GM23338 (cell line): ENCODE measurements at regions not wholly inside any gene's neighbourhood (a gene's known extent, or its start where the extent isn't known, plus 50 kb on each side); places are given as distances from the start of the nearest gene placed in this dataset.

Experiments
- ATAC-seq: fragments of 200-7000 bp; cut with Tn5 transposase; 3 replicates; pipeline ENCODE4 v1.9.1; 2020
- DNase-seq: peaks from one replicate; pipeline ENCODE4 v3.0.0-alpha.2; 2015; ENCODE audit warnings: low spot score
- H2AFZ ChIP-seq: fragments of 200-600 bp; sonication (generic); 2 replicates; pipeline ENCODE4 v1.8.0; 2016; ENCODE audit warnings: antibody characterized with exemption, mild to moderate bottlenecking, moderate library complexity
- H3F3A ChIP-seq: fragments of 200-600 bp; sonication (generic); replicated peaks from 2 replicates; pipeline ENCODE4 v1.8.0; 2017; ENCODE audit warnings: antibody characterized with exemption, mixed run types, low read depth
- H3K27ac ChIP-seq: fragments of 200-600 bp; sonication (generic); 2 replicates; pipeline ENCODE4 v1.6.1; 2016; ENCODE audit warnings: low read depth
- H3K27me3 ChIP-seq: fragments of 200-600 bp; sonication (generic); 2 replicates; pipeline ENCODE4 v1.8.0; 2016; ENCODE audit warnings: mild to moderate bottlenecking, mixed run types, moderate library complexity; ENCODE audit not compliant: insufficient read depth
- H3K36me3 ChIP-seq: fragments of 200-600 bp; sonication (generic); 2 replicates; pipeline ENCODE4 v1.8.0; 2016; ENCODE audit warnings: mild to moderate bottlenecking; ENCODE audit not compliant: insufficient read depth
- H3K4me1 ChIP-seq: fragments of 200-600 bp; sonication (generic); 2 replicates; pipeline ENCODE4 v1.8.0; 2016; ENCODE audit warnings: mild to moderate bottlenecking, moderate library complexity; ENCODE audit not compliant: insufficient read depth
- H3K4me2 ChIP-seq: fragments of 200-600 bp; sonication (generic); 2 replicates; pipeline ENCODE4 v1.7.1; 2017; ENCODE audit warnings: mixed run types
- H3K4me3 ChIP-seq: fragments of 200-600 bp; sonication (generic); 2 replicates; pipeline ENCODE4 v1.6.1; 2016; ENCODE audit warnings: mixed run types
- H3K79me2 ChIP-seq: fragments of 200-600 bp; sonication (generic); replicated peaks from 2 replicates; pipeline ENCODE4 v1.8.0; 2017; ENCODE audit warnings: mild to moderate bottlenecking; ENCODE audit not compliant: insufficient read depth
- H3K9me2 ChIP-seq: fragments of 200-600 bp; sonication (generic); 2 replicates; pipeline ENCODE4 v1.8.0; 2017; ENCODE audit not compliant: insufficient read depth
- H4K20me1 ChIP-seq: fragments of 200-600 bp; sonication (generic); replicated peaks from 2 replicates; pipeline ENCODE4 v1.8.0; 2017; ENCODE audit warnings: mild to moderate bottlenecking; ENCODE audit not compliant: insufficient read depth
- H3K27ac Mint-ChIP-seq: 2 replicates; pipeline ENCODE4 v1.8.0; 2020; ENCODE audit warnings: inconsistent platforms, mild to moderate bottlenecking, moderate library complexity, mixed read lengths
- H3K27me3 Mint-ChIP-seq: 3 replicates; pipeline ENCODE4 v1.8.0; 2022; ENCODE audit warnings: low read depth, mild to moderate bottlenecking, moderate library complexity, mixed read lengths, inconsistent platforms; ENCODE audit not compliant: insufficient read depth, poor library complexity
- H3K36me3 Mint-ChIP-seq: 3 replicates; pipeline ENCODE4 v1.8.0; 2021; ENCODE audit warnings: low read depth, mild to moderate bottlenecking, inconsistent platforms, moderate library complexity, mixed read lengths
- H3K4me1 Mint-ChIP-seq: 3 replicates; pipeline ENCODE4 v1.8.0; 2020; ENCODE audit warnings: mild to moderate bottlenecking, inconsistent platforms, mixed read lengths
- H3K4me3 Mint-ChIP-seq: 3 replicates; pipeline ENCODE4 v1.8.0; 2021; ENCODE audit warnings: moderate library complexity, mild to moderate bottlenecking, inconsistent platforms, mixed read lengths
- H3K9me3 Mint-ChIP-seq: 3 replicates; pipeline ENCODE4 v1.8.0; 2020; ENCODE audit warnings: moderate library complexity, mild to moderate bottlenecking, inconsistent platforms, mixed read lengths
- CREB1 ChIP-seq: fragments of 250-450 bp; sonication (Bioruptor Pico); IDR thresholded peaks from 2 replicates; pipeline ENCODE4 v1.5.0; 2020; ENCODE audit warnings: low read depth, mild to moderate bottlenecking, moderate library complexity
- EZH2 ChIP-seq: fragments of 200-600 bp; sonication (generic); IDR thresholded peaks from one replicate; pipeline ENCODE4 v1.8.0; 2017; ENCODE audit warnings: antibody characterized with exemption, mild to moderate bottlenecking, low read depth; ENCODE audit not compliant: unreplicated experiment
- EZH2phosphoT487 ChIP-seq: fragments of 200-600 bp; sonication (generic); IDR thresholded peaks from one replicate; pipeline ENCODE4 v1.8.1; 2018; ENCODE audit warnings: antibody characterized with exemption; ENCODE audit not compliant: unreplicated experiment
- JUNB ChIP-seq: IDR thresholded peaks from one replicate; pipeline ENCODE4 v1.6.1; 2016; ENCODE audit warnings: antibody characterized with exemption; ENCODE audit not compliant: unreplicated experiment
- NANOG ChIP-seq: IDR thresholded peaks from 2 replicates; pipeline ENCODE4 v1.6.1; 2016; ENCODE audit warnings: antibody characterized with exemption, borderline replicate concordance
- POLR2AphosphoS5 ChIP-seq: IDR thresholded peaks from 2 replicates; pipeline ENCODE4 v1.6.1; 2016; ENCODE audit warnings: antibody characterized with exemption, low read depth
- STAT1 ChIP-seq: IDR thresholded peaks from one replicate; pipeline ENCODE4 v1.6.1; 2016; ENCODE audit warnings: antibody characterized with exemption; ENCODE audit not compliant: unreplicated experiment
- ZNF114 ChIP-seq: fragments of 250-450 bp; sonication (Bioruptor Pico); IDR thresholded peaks from 2 replicates; pipeline ENCODE4 v1.5.0; 2020; ENCODE audit warnings: mild to moderate bottlenecking, moderate library complexity
- ZNF331 ChIP-seq: fragments of 250-450 bp; sonication (Bioruptor Pico); IDR thresholded peaks from 2 replicates; pipeline ENCODE4 v1.5.0; 2020; ENCODE audit warnings: low read depth, mild to moderate bottlenecking, moderate library complexity
- TF ChIP-seq, protein P1 (sequence below): fragments of 250-450 bp; sonication (Bioruptor Pico); IDR thresholded peaks from 2 replicates; pipeline ENCODE4 v1.5.0; 2020; ENCODE audit warnings: mild to moderate bottlenecking, moderate library complexity
- TF ChIP-seq, protein P2 (sequence below): IDR thresholded peaks from one replicate; pipeline ENCODE4 v1.6.1; 2018; ENCODE audit warnings: antibody characterized with exemption; ENCODE audit not compliant: unreplicated experiment
- TF ChIP-seq, protein P3 (sequence below), 2 experiments: fragments of 200-600 bp in 1 of 2; sonication (generic) in 1 of 2; conservative IDR thresholded peaks; 2 replicates each; pipeline versions ENCODE4 v1.5.1 to v1.6.1; 2016 to 2017; ENCODE audit warnings: antibody characterized with exemption in 2 of 2, low read depth in 2 of 2, mild to moderate bottlenecking in 2 of 2, moderate library complexity in 1 of 2
- TF ChIP-seq, protein P4 (sequence below): IDR thresholded peaks from 2 replicates; pipeline ENCODE4 v1.6.1; 2016; ENCODE audit warnings: antibody characterized with exemption

DNA sequence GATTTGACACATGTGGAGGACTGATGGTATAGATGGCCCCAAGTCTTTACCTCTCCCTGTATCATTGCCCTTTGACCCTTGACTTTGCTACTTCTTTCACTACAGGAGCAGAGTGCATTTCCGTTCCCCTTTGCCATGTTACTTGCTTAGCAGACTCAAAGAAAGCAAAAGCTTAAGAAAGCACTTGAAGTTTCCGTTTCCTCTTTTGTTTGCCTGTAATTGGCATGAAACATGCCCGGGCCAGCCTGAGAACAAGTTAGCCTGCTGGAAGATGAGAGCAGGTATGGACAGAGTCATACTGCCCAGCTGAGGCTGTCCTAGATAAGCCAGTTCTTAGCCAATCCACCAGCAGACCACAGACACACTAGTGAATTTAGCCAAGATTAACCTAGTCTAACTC is 206.0 kb downstream of the BCOR start:
- Mint-ChIP-seq H3K4me1 (peaks cover 18% of the 10 kb centered on the region; the same call in 2 of the 3 replicates), H3K27ac (no peak overlapping the region), H3K36me3 (no peaks in the 10 kb centered on the region), H3K9me3 (0 out of 3 replicates have a peak, but pooled peaks cover 4% of the 10 kb centered on the region), H3K4me3 (no peak overlapping the region), H3K27me3 (peaks cover 3% of the 10 kb centered on the region)
- ATAC-seq: no peak
- no peak for DNase-seq
- Histone ChIP-seq H4K20me1 (no peaks in the 10 kb centered on the region), H3K79me2 (no peaks in the 10 kb centered on the region), H3K4me1 (no peaks in the 10 kb centered on the region), H3K4me2 (no peak overlapping the region), H3K27me3 (no peaks in the 10 kb centered on the region), H3K27ac (no peak overlapping the region), H3F3A (no peaks in the 10 kb centered on the region), H3K4me3 (no peak overlapping the region), H3K9me2 (no peaks in the 10 kb centered on the region), H2AFZ (0 out of 2 replicates have a peak overlapping the region, but pooled peaks have one; percentile 10), H3K36me3 (no peaks in the 10 kb centered on the region)
- TF ChIP-seq EZH2phosphoT487 (no peak), CREB1 (no peak), ZNF114 (CRISPR knock-in tag) (no peak), EZH2 (no peak), JUNB (no peak), NANOG (no peak), POLR2AphosphoS5 (no peak), STAT1 (no peak), ZNF331 (no peak)
- TF ChIP-seq, protein P1, sequence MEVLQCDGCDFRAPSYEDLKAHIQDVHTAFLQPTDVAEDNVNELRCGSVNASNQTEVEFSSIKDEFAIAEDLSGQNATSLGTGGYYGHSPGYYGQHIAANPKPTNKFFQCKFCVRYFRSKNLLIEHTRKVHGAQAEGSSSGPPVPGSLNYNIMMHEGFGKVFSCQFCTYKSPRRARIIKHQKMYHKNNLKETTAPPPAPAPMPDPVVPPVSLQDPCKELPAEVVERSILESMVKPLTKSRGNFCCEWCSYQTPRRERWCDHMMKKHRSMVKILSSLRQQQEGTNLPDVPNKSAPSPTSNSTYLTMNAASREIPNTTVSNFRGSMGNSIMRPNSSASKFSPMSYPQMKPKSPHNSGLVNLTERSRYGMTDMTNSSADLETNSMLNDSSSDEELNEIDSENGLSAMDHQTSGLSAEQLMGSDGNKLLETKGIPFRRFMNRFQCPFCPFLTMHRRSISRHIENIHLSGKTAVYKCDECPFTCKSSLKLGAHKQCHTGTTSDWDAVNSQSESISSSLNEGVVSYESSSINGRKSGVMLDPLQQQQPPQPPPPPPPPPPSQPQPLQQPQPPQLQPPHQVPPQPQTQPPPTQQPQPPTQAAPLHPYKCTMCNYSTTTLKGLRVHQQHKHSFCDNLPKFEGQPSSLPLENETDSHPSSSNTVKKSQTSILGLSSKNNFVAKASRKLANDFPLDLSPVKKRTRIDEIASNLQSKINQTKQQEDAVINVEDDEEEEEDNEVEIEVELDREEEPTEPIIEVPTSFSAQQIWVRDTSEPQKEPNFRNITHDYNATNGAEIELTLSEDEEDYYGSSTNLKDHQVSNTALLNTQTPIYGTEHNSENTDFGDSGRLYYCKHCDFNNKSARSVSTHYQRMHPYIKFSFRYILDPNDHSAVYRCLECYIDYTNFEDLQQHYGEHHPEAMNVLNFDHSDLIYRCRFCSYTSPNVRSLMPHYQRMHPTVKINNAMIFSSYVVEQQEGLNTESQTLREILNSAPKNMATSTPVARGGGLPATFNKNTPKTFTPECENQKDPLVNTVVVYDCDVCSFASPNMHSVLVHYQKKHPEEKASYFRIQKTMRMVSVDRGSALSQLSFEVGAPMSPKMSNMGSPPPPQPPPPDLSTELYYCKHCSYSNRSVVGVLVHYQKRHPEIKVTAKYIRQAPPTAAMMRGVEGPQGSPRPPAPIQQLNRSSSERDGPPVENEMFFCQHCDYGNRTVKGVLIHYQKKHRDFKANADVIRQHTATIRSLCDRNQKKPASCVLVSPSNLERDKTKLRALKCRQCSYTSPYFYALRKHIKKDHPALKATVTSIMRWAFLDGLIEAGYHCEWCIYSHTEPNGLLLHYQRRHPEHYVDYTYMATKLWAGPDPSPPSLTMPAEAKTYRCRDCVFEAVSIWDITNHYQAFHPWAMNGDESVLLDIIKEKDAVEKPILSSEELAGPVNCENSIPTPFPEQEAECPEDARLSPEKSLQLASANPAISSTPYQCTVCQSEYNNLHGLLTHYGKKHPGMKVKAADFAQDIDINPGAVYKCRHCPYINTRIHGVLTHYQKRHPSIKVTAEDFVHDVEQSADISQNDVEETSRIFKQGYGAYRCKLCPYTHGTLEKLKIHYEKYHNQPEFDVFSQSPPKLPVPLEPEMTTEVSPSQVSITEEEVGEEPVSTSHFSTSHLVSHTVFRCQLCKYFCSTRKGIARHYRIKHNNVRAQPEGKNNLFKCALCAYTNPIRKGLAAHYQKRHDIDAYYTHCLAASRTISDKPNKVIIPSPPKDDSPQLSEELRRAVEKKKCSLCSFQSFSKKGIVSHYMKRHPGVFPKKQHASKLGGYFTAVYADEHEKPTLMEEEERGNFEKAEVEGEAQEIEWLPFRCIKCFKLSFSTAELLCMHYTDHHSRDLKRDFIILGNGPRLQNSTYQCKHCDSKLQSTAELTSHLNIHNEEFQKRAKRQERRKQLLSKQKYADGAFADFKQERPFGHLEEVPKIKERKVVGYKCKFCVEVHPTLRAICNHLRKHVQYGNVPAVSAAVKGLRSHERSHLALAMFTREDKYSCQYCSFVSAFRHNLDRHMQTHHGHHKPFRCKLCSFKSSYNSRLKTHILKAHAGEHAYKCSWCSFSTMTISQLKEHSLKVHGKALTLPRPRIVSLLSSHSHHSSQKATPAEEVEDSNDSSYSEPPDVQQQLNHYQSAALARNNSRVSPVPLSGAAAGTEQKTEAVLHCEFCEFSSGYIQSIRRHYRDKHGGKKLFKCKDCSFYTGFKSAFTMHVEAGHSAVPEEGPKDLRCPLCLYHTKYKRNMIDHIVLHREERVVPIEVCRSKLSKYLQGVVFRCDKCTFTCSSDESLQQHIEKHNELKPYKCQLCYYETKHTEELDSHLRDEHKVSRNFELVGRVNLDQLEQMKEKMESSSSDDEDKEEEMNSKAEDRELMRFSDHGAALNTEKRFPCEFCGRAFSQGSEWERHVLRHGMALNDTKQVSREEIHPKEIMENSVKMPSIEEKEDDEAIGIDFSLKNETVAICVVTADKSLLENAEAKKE: no peak
- TF ChIP-seq, protein P2, sequence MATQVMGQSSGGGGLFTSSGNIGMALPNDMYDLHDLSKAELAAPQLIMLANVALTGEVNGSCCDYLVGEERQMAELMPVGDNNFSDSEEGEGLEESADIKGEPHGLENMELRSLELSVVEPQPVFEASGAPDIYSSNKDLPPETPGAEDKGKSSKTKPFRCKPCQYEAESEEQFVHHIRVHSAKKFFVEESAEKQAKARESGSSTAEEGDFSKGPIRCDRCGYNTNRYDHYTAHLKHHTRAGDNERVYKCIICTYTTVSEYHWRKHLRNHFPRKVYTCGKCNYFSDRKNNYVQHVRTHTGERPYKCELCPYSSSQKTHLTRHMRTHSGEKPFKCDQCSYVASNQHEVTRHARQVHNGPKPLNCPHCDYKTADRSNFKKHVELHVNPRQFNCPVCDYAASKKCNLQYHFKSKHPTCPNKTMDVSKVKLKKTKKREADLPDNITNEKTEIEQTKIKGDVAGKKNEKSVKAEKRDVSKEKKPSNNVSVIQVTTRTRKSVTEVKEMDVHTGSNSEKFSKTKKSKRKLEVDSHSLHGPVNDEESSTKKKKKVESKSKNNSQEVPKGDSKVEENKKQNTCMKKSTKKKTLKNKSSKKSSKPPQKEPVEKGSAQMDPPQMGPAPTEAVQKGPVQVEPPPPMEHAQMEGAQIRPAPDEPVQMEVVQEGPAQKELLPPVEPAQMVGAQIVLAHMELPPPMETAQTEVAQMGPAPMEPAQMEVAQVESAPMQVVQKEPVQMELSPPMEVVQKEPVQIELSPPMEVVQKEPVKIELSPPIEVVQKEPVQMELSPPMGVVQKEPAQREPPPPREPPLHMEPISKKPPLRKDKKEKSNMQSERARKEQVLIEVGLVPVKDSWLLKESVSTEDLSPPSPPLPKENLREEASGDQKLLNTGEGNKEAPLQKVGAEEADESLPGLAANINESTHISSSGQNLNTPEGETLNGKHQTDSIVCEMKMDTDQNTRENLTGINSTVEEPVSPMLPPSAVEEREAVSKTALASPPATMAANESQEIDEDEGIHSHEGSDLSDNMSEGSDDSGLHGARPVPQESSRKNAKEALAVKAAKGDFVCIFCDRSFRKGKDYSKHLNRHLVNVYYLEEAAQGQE: no peak
- TF ChIP-seq, protein P3, sequence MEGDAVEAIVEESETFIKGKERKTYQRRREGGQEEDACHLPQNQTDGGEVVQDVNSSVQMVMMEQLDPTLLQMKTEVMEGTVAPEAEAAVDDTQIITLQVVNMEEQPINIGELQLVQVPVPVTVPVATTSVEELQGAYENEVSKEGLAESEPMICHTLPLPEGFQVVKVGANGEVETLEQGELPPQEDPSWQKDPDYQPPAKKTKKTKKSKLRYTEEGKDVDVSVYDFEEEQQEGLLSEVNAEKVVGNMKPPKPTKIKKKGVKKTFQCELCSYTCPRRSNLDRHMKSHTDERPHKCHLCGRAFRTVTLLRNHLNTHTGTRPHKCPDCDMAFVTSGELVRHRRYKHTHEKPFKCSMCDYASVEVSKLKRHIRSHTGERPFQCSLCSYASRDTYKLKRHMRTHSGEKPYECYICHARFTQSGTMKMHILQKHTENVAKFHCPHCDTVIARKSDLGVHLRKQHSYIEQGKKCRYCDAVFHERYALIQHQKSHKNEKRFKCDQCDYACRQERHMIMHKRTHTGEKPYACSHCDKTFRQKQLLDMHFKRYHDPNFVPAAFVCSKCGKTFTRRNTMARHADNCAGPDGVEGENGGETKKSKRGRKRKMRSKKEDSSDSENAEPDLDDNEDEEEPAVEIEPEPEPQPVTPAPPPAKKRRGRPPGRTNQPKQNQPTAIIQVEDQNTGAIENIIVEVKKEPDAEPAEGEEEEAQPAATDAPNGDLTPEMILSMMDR (conservative IDR thresholded peaks at IDR 0.05; ENCODE audit: low read depth in 2 of 2): no peak
- TF ChIP-seq, protein P4, sequence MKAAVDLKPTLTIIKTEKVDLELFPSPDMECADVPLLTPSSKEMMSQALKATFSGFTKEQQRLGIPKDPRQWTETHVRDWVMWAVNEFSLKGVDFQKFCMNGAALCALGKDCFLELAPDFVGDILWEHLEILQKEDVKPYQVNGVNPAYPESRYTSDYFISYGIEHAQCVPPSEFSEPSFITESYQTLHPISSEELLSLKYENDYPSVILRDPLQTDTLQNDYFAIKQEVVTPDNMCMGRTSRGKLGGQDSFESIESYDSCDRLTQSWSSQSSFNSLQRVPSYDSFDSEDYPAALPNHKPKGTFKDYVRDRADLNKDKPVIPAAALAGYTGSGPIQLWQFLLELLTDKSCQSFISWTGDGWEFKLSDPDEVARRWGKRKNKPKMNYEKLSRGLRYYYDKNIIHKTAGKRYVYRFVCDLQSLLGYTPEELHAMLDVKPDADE: no peak
